Mesendoderm (in vitro differentiated cells): ENCODE measurements at regions not wholly inside any gene's neighbourhood (a gene's known extent, or its start where the extent isn't known, plus 50 kb on each side); places are given as distances from the start of the nearest gene placed in this dataset.
"Not testable (repeated sequence)": the region's sequence is repeated elsewhere in the genome, so short reads cannot be mapped to it uniquely, and the experiment has no call there.

ENCODE experiments used
- DNase-seq: peaks from one replicate; pipeline ENCODE4 v3.0.0; 2013
- H2AK5ac ChIP-seq: 2 replicates; pipeline ENCODE4 v1.6.1; 2013; ENCODE audit warnings: low read length, inconsistent platforms
- H2BK120ac ChIP-seq: 2 replicates; pipeline ENCODE4 v1.6.1; 2013; ENCODE audit warnings: low read depth, mild to moderate bottlenecking, low read length, moderate library complexity, mixed read lengths
- H2BK15ac ChIP-seq: replicated peaks from 2 replicates; pipeline ENCODE4 v1.6.1; 2013; ENCODE audit warnings: low read depth, mild to moderate bottlenecking, moderate library complexity
- H2BK5ac ChIP-seq: 2 replicates; pipeline ENCODE4 v1.6.1; 2013; ENCODE audit warnings: low read length, inconsistent platforms
- H3K18ac ChIP-seq: 2 replicates; pipeline ENCODE4 v1.6.1; 2013; ENCODE audit warnings: mild to moderate bottlenecking, low read length, mixed read lengths
- H3K23ac ChIP-seq: one replicate; pipeline ENCODE4 v1.6.1; 2013; ENCODE audit warnings: low read length
- H3K27ac ChIP-seq: 2 replicates; pipeline ENCODE4 v1.5.1; 2013; ENCODE audit warnings: low read depth, mild to moderate bottlenecking, inconsistent platforms, low read length, moderate library complexity
- H3K27me3 ChIP-seq: 2 replicates; pipeline ENCODE4 v1.6.1; 2013; ENCODE audit warnings: low read length, control low read depth, mild to moderate bottlenecking, inconsistent platforms; ENCODE audit not compliant: insufficient read depth, poor library complexity
- H3K36me3 ChIP-seq: 2 replicates; pipeline ENCODE4 v1.6.1; 2013; ENCODE audit warnings: low read length, inconsistent platforms; ENCODE audit not compliant: control insufficient read depth, insufficient read depth
- H3K4ac ChIP-seq: one replicate; pipeline ENCODE4 v1.6.1; 2013; ENCODE audit warnings: low read depth, mild to moderate bottlenecking, low read length, moderate library complexity
- H3K4me1 ChIP-seq: 2 replicates; pipeline ENCODE4 v1.6.1; 2013; ENCODE audit warnings: low read depth, low read length, inconsistent platforms; ENCODE audit not compliant: control insufficient read depth
- H3K4me2 ChIP-seq: 2 replicates; pipeline ENCODE4 v1.6.1; 2013; ENCODE audit warnings: low read length
- H3K4me3 ChIP-seq: 2 replicates; pipeline ENCODE4 v1.5.1; 2013; ENCODE audit warnings: mild to moderate bottlenecking, low read length
- H3K56ac ChIP-seq: one replicate; pipeline ENCODE4 v1.6.1; 2013; ENCODE audit warnings: low read length
- H3K79me1 ChIP-seq: 2 replicates; pipeline ENCODE4 v1.6.1; 2013; ENCODE audit warnings: low read length, inconsistent platforms
- H3K79me2 ChIP-seq: 2 replicates; pipeline ENCODE4 v1.6.1; 2013; ENCODE audit warnings: mild to moderate bottlenecking, low read length; ENCODE audit not compliant: control insufficient read depth, insufficient read depth
- H3K9ac ChIP-seq: 2 replicates; pipeline ENCODE4 v1.6.1; 2013; ENCODE audit warnings: low read length, inconsistent platforms
- H4K5ac ChIP-seq: one replicate; pipeline ENCODE4 v1.6.1; 2013; ENCODE audit warnings: low read length
- H4K8ac ChIP-seq: one replicate; pipeline ENCODE4 v1.6.1; 2013; ENCODE audit warnings: low read depth, mild to moderate bottlenecking, control low read depth, low read length, moderate library complexity
- WGBS: extraction: QIAGEN DNeasy Blood & Tissue Kit; methylation state at CpG from one replicate; pipeline ENCODE4 v1.1.7; 2013; ENCODE audit warnings: low lambda C conversion rate, missing lambda C conversion rate; ENCODE audit not compliant: insufficient coverage; ENCODE audit errors: extremely low coverage; 5-methylcytosine and 5-hydroxymethylcytosine counted together

DNA sequence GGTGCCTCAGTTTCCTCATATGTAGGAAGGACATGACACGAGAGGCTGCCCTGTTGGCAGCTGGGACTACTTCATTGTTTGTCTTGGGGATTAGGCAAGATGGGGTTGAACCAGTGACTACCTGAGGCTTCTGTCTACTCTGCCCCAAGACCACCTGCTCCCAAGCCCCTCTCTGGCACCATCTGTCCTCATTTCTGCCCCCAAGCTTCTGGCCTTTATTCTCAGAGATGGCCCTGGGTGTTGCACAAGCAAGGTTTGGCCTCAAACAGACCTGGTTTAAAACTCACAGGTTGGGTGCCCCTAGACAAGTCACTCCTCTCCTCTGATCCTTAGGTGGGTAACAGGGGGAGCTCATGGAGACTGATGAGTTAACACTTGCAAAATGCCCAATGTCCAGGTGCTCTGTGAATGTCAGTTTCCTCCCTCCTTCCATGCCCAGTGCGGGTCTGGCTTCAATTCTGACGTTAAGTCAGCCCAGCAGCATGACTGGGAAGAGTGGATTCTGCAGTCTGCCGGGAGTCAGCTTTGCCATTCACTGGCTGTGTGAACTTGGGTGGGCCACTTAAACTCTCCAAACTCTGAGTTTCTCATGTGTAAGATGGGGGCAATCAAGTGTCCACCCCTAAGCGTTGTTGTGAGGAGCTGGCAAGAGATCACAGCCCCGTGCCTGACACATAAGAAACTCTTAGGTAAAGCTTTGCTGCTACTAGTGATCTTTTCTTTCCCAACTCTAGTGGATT, 84.5 kb upstream of the TOX2 start:
- no peak overlapping the region for H3K56ac ChIP-seq
- no peak overlapping the region for H3K4me2 ChIP-seq
- H3K18ac ChIP-seq, result no peak overlapping the region
- H2BK5ac ChIP-seq, result no peak overlapping the region
- H4K5ac ChIP-seq, result no peak overlapping the region
- no peak overlapping the region for H2BK120ac ChIP-seq
- H3K79me2 ChIP-seq, result no peaks in the 10 kb centered on the region
- H3K4ac ChIP-seq, result no peak overlapping the region
- H3K9ac ChIP-seq, result no peak overlapping the region
- H3K23ac ChIP-seq, result no peak overlapping the region
- no peak for DNase-seq
- no peaks in the 10 kb centered on the region for H3K27me3 ChIP-seq
- no CpG with 5 or more reads among the region's 6 CpGs for WGBS
- no peak overlapping the region for H2BK15ac ChIP-seq
- no peak overlapping the region for H3K4me3 ChIP-seq
- H3K36me3 ChIP-seq, result no peaks in the 10 kb centered on the region
- no peak overlapping the region for H2AK5ac ChIP-seq
- H4K8ac ChIP-seq, result no peak overlapping the region
- H3K27ac ChIP-seq, result no peak overlapping the region
- no peaks in the 10 kb centered on the region for H3K79me1 ChIP-seq
- no peaks in the 10 kb centered on the region for H3K4me1 ChIP-seq

DNA sequence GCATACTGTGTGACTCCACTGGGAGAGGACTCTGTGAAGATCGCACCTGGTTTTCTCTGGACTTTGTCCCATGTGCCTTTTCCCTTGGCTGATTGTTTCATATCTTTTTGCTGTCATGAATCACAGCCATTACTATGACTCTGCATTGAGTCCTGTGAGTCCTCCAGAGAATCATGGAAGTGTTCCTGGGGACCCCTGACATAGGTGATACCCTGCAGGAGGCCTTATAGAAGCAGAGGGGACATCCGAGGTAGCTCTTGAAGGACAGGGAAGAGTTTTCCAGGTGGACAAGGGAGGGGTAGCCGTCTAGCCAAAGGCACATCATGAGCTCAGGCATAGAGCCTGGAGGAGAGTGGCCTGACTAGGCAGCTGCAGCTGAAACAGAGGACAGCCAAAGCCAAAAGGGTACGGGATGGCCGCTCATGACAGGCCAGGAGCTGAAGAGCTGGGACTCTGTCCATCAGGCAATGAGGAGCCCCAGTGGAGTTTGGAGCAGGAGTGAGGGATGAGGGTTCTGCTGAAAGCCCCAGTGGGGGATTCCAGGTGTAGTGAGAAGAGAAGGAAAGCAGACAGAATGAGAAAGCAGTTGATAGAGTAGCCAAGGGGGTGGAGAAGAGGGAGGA, 86.6 kb upstream of the TOX2 start:
- Histone ChIP-seq H3K27me3 (no peaks in the 10 kb centered on the region), H3K79me1 (no peaks in the 10 kb centered on the region), H3K56ac (no peak overlapping the region), H3K9ac (no peak overlapping the region), H3K27ac (no peak overlapping the region), H3K4me3 (no peak overlapping the region), H2BK15ac (no peak overlapping the region), H2BK5ac (no peak overlapping the region), H4K8ac (no peak overlapping the region), H3K4me2 (no peak overlapping the region), H3K23ac (no peak overlapping the region), H2BK120ac (no peak overlapping the region), H3K79me2 (no peaks in the 10 kb centered on the region), H3K4me1 (no peaks in the 10 kb centered on the region), H3K36me3 (no peaks in the 10 kb centered on the region), H3K4ac (no peak overlapping the region), H3K18ac (no peak overlapping the region), H2AK5ac (no peak overlapping the region), H4K5ac (no peak overlapping the region)
- no peak for DNase-seq
- WGBS, result no CpG with 5 or more reads among the region's 5 CpGs

DNA sequence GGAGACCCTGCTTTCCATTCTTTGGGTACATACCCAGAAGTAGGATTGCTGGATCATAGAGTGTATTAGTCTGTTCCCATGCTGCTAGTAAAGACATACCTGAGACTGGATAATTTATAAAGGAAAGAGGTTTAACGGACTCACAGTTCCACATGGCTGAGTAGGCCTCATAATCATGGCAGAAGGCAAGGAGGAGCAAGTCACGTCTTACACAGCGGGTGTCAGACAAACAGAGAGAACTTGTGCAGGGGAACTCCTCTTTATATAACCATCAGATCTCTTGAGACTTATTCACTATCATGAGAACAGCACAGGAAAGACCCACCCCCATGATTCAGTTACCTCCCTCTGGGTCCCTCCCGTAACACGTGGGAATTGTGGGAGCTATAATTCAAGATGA, 87.7 kb upstream of the TOX2 start:
- H2BK15ac ChIP-seq, H4K8ac ChIP-seq, H2BK120ac ChIP-seq, H3K4ac ChIP-seq, H3K4me3 ChIP-seq, H3K18ac ChIP-seq, H3K79me1 ChIP-seq, H3K79me2 ChIP-seq, H3K56ac ChIP-seq, H4K5ac ChIP-seq, H3K9ac ChIP-seq, DNase-seq, H3K4me1 ChIP-seq, H2BK5ac ChIP-seq, H3K27me3 ChIP-seq, H3K4me2 ChIP-seq, H3K27ac ChIP-seq, H2AK5ac ChIP-seq, H3K36me3 ChIP-seq, H3K23ac ChIP-seq: not testable (repeated sequence)
- no CpG with 5 or more reads among the region's 5 CpGs for WGBS

DNA sequence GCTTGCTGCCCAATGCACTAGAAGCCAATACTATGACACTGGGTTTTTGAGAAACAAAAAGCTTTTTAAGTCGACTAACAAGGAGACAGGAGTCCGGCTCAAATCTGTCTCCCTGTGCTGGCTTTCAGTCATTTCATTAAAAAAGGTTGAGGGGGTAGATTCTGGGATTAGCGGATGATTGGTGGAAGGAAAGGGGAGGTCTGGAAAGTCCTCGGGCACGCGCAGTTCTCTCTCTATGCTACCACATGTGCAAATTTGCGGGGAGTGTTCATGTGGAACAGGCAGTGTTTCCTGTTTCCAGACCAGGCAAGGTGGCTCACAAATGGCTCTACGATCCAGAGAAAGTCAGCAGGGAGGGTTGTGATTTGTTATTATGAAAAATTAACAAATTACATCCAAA, 89.1 kb upstream of the TOX2 start:
- H3K36me3 ChIP-seq, result no peaks in the 10 kb centered on the region
- no peak overlapping the region for H2AK5ac ChIP-seq
- H3K27me3 ChIP-seq, result no peaks in the 10 kb centered on the region
- H4K8ac ChIP-seq, result no peak overlapping the region
- H3K56ac ChIP-seq, result no peak overlapping the region
- no peak overlapping the region for H3K23ac ChIP-seq
- no peak overlapping the region for H4K5ac ChIP-seq
- H3K4me1 ChIP-seq, result no peaks in the 10 kb centered on the region
- no peak overlapping the region for H3K4ac ChIP-seq
- no peak overlapping the region for H3K4me2 ChIP-seq
- H2BK5ac ChIP-seq, result no peak overlapping the region
- H3K27ac ChIP-seq, result no peak overlapping the region
- WGBS, result no CpG with 5 or more reads among the region's 8 CpGs
- no peaks in the 10 kb centered on the region for H3K79me2 ChIP-seq
- no peak overlapping the region for H3K18ac ChIP-seq
- H2BK120ac ChIP-seq, result no peak overlapping the region
- H3K79me1 ChIP-seq, result no peaks in the 10 kb centered on the region
- H3K9ac ChIP-seq, result no peak overlapping the region
- no peak for DNase-seq
- no peak overlapping the region for H3K4me3 ChIP-seq
- H2BK15ac ChIP-seq, result no peak overlapping the region

DNA sequence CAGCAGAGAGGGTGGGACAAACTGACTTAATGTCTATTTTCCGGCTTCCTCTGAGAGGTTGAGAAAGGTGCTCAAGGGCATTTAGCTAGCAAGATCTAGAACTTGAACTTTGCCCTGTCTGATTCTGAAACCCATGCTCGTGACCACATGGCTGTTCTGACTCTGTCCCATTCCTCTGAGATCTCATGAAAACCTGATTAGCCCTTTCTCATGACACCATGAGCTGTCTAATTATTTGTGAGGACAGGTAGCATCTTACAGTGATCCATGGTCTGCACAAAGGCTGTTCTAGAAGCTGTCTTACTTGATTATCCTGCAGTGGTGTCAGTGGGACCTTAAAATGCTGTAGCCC, 89.6 kb upstream of the TOX2 start:
- Histone ChIP-seq H2BK15ac (no peak overlapping the region), H3K9ac (no peak overlapping the region), H3K4me1 (no peaks in the 10 kb centered on the region), H3K79me1 (no peaks in the 10 kb centered on the region), H2BK120ac (no peak overlapping the region), H3K79me2 (no peaks in the 10 kb centered on the region), H3K23ac (no peak overlapping the region), H3K27ac (no peak overlapping the region), H3K4me2 (no peak overlapping the region), H2AK5ac (no peak overlapping the region), H4K8ac (no peak overlapping the region), H3K27me3 (no peaks in the 10 kb centered on the region), H3K36me3 (no peaks in the 10 kb centered on the region), H3K4me3 (no peak overlapping the region), H4K5ac (no peak overlapping the region), H3K18ac (no peak overlapping the region), H3K56ac (no peak overlapping the region), H3K4ac (no peak overlapping the region), H2BK5ac (no peak overlapping the region)
- DNase-seq, result no peak
- WGBS, result no CpG with 5 or more reads among the region's 2 CpGs
